Gastroesophageal sphincter (tissue), 4 donors: ENCODE measurements at regions not wholly inside any gene's neighbourhood (a gene's known extent, or its start where the extent isn't known, plus 50 kb on each side); places are given as distances from the start of the nearest gene placed in this dataset.

Experiments
- ATAC-seq: fragments of 150-250 bp; one replicate; pipeline ENCODE4 v1.9.1; 2016; ENCODE audit warnings: mild to moderate bottlenecking, moderate library complexity
- H3K27ac ChIP-seq, 4 donors: fragments of 200-600 bp; sonication (generic) in 3 of 4; 1 replicate in 3 of 4; 2 replicates in 1 of 4; pipeline ENCODE4 v1.5.1; 2016 to 2019
- H3K27me3 ChIP-seq: fragments of 200-600 bp; sonication (generic); one replicate; pipeline ENCODE4 v1.5.1; 2019
- H3K36me3 ChIP-seq, 2 donors: fragments of 200-600 bp; sonication (generic); one replicate each; pipeline ENCODE4 v1.5.1; 2019; ENCODE audit warnings: control low read depth in 1 of 2
- H3K4me1 ChIP-seq, 3 donors: fragments of 200-600 bp; sonication (generic); 1 replicate in 2 of 3; 2 replicates in 1 of 3; pipeline ENCODE4 v1.5.1; 2016 to 2019; ENCODE audit warnings: control low read depth in 2 of 3
- H3K4me3 ChIP-seq, 2 donors: fragments of 200-600 bp; sonication (generic); one replicate each; pipeline ENCODE4 v1.5.1; 2019; ENCODE audit warnings: mild to moderate bottlenecking in 1 of 2, moderate library complexity in 1 of 2
- H3K9me3 ChIP-seq, 3 donors: fragments of 200-600 bp; sonication (generic); one replicate each; pipeline ENCODE4 v1.5.1; 2017 to 2019; ENCODE audit warnings: control low read depth in 2 of 3
- EP300 ChIP-seq: sonication (generic); formaldehyde crosslinking; IDR thresholded peaks from one replicate; pipeline ENCODE4 v1.6.1; 2017; ENCODE audit warnings: antibody characterized with exemption, mild to moderate bottlenecking
- POLR2A ChIP-seq, 2 donors: fragments of 450-650 bp; IDR thresholded peaks; one replicate each; pipeline ENCODE4 v1.6.1; 2017; ENCODE audit warnings: antibody characterized with exemption in 2 of 2, mild to moderate bottlenecking in 2 of 2, moderate library complexity in 1 of 2
- POLR2AphosphoS5 ChIP-seq: sonication (generic); formaldehyde crosslinking; IDR thresholded peaks from one replicate; pipeline ENCODE4 v1.6.1; 2017; ENCODE audit warnings: antibody characterized with exemption
- WGBS, 2 donors: methylation state at CpG; one replicate each; pipeline ENCODE4 v1.1.5; 2018; ENCODE audit warnings: low coverage in 1 of 2; 5-methylcytosine and 5-hydroxymethylcytosine counted together
- TF ChIP-seq, protein P1 (sequence below), 4 experiments: fragments of 200-600 bp in 2 of 4; fragments of 450-650 bp in 2 of 4; sonication (generic) in 1 of 4; IDR thresholded peaks; one replicate each; pipeline ENCODE4 v1.5.1; 2017 to 2019; ENCODE audit warnings: antibody characterized with exemption in 4 of 4, mild to moderate bottlenecking in 2 of 4, moderate library complexity in 2 of 4

DNA sequence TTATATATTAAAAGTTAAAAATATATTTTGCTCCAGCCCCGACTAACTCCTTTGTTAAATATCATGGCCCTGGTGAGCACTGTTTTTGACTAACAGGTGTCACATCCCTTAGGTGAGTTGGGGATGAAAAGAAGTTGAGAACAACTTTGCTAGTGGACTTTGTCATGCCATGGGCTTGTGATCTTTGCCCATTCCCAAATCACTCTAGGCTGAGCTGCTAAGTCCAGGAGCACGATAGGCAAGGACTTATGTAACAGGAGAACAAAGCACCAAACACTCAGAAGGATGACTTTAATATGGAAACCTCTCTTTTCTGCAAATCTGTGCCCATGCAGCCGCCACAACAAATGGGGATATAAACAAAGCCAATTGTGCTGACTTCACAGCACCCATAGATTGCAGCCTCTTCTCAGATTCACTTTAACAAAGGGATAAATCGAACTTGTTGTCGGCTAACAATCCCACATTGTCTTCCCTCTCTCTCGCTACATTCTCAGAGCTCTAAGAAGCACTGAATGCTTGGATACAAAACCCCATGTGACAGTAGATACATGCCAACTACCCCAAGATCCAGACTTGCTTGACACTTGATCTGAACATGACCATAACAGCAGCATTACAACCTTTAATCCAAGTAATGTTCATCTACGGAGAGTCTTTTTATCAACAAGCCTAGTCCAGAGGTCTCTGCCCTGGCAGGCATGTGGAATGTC is 86.8 kb upstream of the CD180 start:
- Histone ChIP-seq H3K27ac (peak overlapping the region in 2 of 4 donors; percentile 13 to 22), H3K36me3 (no peaks in the 10 kb centered on the region), H3K4me1 (peaks cover 9 to 14% (median 9%) of the 10 kb centered on the region in 3 donors), H3K9me3 (peaks cover 0 to 6% (median 0%) of the 10 kb centered on the region in 3 donors), H3K4me3 (no peak overlapping the region), H3K27me3 (no peaks in the 10 kb centered on the region)
- TF ChIP-seq, protein P1, sequence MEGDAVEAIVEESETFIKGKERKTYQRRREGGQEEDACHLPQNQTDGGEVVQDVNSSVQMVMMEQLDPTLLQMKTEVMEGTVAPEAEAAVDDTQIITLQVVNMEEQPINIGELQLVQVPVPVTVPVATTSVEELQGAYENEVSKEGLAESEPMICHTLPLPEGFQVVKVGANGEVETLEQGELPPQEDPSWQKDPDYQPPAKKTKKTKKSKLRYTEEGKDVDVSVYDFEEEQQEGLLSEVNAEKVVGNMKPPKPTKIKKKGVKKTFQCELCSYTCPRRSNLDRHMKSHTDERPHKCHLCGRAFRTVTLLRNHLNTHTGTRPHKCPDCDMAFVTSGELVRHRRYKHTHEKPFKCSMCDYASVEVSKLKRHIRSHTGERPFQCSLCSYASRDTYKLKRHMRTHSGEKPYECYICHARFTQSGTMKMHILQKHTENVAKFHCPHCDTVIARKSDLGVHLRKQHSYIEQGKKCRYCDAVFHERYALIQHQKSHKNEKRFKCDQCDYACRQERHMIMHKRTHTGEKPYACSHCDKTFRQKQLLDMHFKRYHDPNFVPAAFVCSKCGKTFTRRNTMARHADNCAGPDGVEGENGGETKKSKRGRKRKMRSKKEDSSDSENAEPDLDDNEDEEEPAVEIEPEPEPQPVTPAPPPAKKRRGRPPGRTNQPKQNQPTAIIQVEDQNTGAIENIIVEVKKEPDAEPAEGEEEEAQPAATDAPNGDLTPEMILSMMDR (IDR thresholded peaks at IDR 0.05): no peak
- TF ChIP-seq POLR2A (IDR thresholded peaks at IDR 0.05): no peak
- no peak for TF ChIP-seq EP300
- TF ChIP-seq POLR2AphosphoS5: no peak
- WGBS, 2 donors: 84 to 86% methylated on average over 6 to 7 of the region's 7 CpGs
- no peak for ATAC-seq

- no peaks in the 10 kb centered on the region for H3K36me3 ChIP-seq
- H3K27ac ChIP-seq: no peak overlapping the region
- no peak overlapping the region for H3K4me3 ChIP-seq
- 69 to 92% methylated on average over 2 of the region's 2 CpGs for WGBS, 2 donors
- no peak for ATAC-seq
- H3K9me3 ChIP-seq: peaks cover 0 to 12% (median 0%) of the 10 kb centered on the region in 3 donors
- no peaks in the 10 kb centered on the region for H3K4me1 ChIP-seq
- no peaks in the 10 kb centered on the region for H3K27me3 ChIP-seq
- no peak for TF ChIP-seq EP300
- TF ChIP-seq POLR2AphosphoS5: no peak
- TF ChIP-seq, protein P1 (IDR thresholded peaks at IDR 0.05): no peak
- no peak for TF ChIP-seq POLR2A (IDR thresholded peaks at IDR 0.05)
Observed at GRCh38 chr5:67281874-67282273, 85.3 kb upstream of the CD180 start.

DNA sequence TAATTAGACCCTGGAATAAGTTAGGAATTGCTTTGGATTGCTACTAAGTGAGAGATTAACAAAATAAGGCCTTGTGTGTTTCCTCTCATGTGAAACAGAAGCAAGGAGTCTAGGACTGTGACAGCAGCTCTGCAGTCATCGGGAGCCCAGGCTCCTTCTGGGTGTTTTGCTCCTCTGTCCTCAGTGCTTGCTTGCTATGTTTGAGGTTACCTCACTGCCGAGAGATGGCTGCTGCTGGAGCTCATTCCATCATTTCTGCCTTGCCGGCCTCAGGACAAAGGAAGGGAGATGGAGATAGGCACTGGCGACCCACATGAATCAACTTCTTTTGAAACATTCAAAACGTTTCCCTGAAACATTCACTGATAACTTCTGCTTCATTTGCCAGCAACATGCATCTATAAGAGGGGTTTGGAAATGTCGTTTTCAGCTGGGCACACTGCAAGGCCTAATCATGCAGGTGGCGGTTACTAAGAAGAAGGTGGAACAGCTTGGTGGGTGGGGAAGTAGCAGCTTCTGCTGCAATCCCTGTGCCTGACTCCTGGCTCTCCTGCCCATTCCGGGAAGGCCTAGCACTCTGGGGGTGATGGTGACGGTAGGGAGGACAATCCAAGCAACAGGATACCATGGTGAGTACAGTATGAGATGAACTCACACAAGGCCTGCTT is 77.2 kb upstream of the CD180 start:
- H3K4me1 ChIP-seq: peaks cover 18 to 34% (median 19%) of the 10 kb centered on the region in 3 donors
- no peaks in the 10 kb centered on the region for H3K36me3 ChIP-seq
- 82 to 89% methylated on average over 3 to 8 of the region's 9 CpGs for WGBS, 2 donors
- H3K9me3 ChIP-seq: peaks cover 0 to 9% (median 0%) of the 10 kb centered on the region in 3 donors
- peak overlapping the region in 2 of 4 donors; percentile 29 to 91 for H3K27ac ChIP-seq
- no peak for ATAC-seq
- no peak overlapping the region for H3K4me3 ChIP-seq
- TF ChIP-seq POLR2AphosphoS5: no peak
- TF ChIP-seq POLR2A (IDR thresholded peaks at IDR 0.05): no peak
- TF ChIP-seq EP300: no peak
- TF ChIP-seq, protein P1 (IDR thresholded peaks at IDR 0.05): no peak
- no peaks in the 10 kb centered on the region for H3K27me3 ChIP-seq

GRCh38 chr5:67272453-67273130 is 76.0 kb upstream of the CD180 start:
- TF ChIP-seq EP300 (no peak), POLR2A (IDR thresholded peaks at IDR 0.05) (no peak), POLR2AphosphoS5 (no peak)
- TF ChIP-seq, protein P1 (IDR thresholded peaks at IDR 0.05): no peak
- Histone ChIP-seq H3K4me1 (peaks cover 25 to 46% (median 28%) of the 10 kb centered on the region in 3 donors), H3K27me3 (no peaks in the 10 kb centered on the region), H3K4me3 (no peak overlapping the region), H3K9me3 (no peaks in the 10 kb centered on the region), H3K27ac (peak overlapping the region; percentile 17 to 96 (median 92)), H3K36me3 (no peaks in the 10 kb centered on the region)
- ATAC-seq: no peak
- WGBS, 2 donors: 34 to 41% methylated on average over 5 to 7 of the region's 7 CpGs
